Esophagus muscularis mucosa (tissue), 4 donors: ENCODE measurements at regions not wholly inside any gene's neighbourhood (a gene's known extent, or its start where the extent isn't known, plus 50 kb on each side); places are given as distances from the start of the nearest gene placed in this dataset.
"Not testable (repeated sequence)": the region's sequence is repeated elsewhere in the genome, so short reads cannot be mapped to it uniquely, and the experiment has no call there.

Experiments
- DNase-seq: peaks from one replicate; pipeline ENCODE4 v3.0.0-alpha.2; 2017; ENCODE audit errors: extremely low spot score
- H3K27ac ChIP-seq, 4 donors: fragments of 200-600 bp; sonication (generic); replicated peaks in 1 of 4; 1 replicate in 3 of 4; 2 replicates in 1 of 4; pipeline ENCODE4 v1.5.1; 2016 to 2019; ENCODE audit warnings: mild to moderate bottlenecking in 1 of 4
- H3K27me3 ChIP-seq, 4 donors: fragments of 200-600 bp; sonication (generic); one replicate each; pipeline versions ENCODE4 v1.5.1 to v1.6.0; 2016 to 2019
- H3K36me3 ChIP-seq, 4 donors: fragments of 200-600 bp; sonication (generic); one replicate each; pipeline ENCODE4 v1.5.1; 2016 to 2019
- H3K4me1 ChIP-seq, 4 donors: fragments of 200-600 bp; sonication (generic); one replicate each; pipeline ENCODE4 v1.5.1; 2016 to 2019
- H3K4me3 ChIP-seq, 4 donors: fragments of 200-600 bp; sonication (generic); 1 replicate in 2 of 4; 2 replicates in 2 of 4; pipeline ENCODE4 v1.5.1; 2016 to 2019; ENCODE audit warnings: mild to moderate bottlenecking in 4 of 4, moderate library complexity in 1 of 4
- H3K9me3 ChIP-seq, 4 donors: fragments of 200-600 bp; sonication (generic); 1 replicate in 3 of 4; 2 replicates in 1 of 4; pipeline ENCODE4 v1.5.1; 2016 to 2019
- CTCF ChIP-seq, 3 experiments: fragments of 200-600 bp in 2 of 3; fragments of 450-650 bp in 1 of 3; sonication (generic) in 2 of 3; IDR thresholded peaks; one replicate each; pipeline ENCODE4 v1.5.1; 2017 to 2019; ENCODE audit warnings: antibody characterized with exemption in 3 of 3, mild to moderate bottlenecking in 2 of 3, moderate library complexity in 1 of 3
- EP300 ChIP-seq: sonication (generic); formaldehyde crosslinking; IDR thresholded peaks from one replicate; pipeline ENCODE4 v1.6.1; 2017; ENCODE audit warnings: antibody characterized with exemption
- POLR2A ChIP-seq: fragments of 450-650 bp; IDR thresholded peaks from one replicate; pipeline ENCODE4 v1.6.1; 2017; ENCODE audit warnings: antibody characterized with exemption, moderate library complexity, mild to moderate bottlenecking, low read depth
- POLR2AphosphoS5 ChIP-seq, 2 donors: sonication (generic); formaldehyde crosslinking; IDR thresholded peaks; one replicate each; pipeline ENCODE4 v1.6.1; 2017; ENCODE audit warnings: antibody characterized with exemption in 2 of 2
- WGBS: methylation state at CpG from one replicate; pipeline ENCODE4 v1.1.5; 2018; 5-methylcytosine and 5-hydroxymethylcytosine counted together
- intact Hi-C: fragments of 100-400 bp; cut with DNase I; formaldehyde crosslinking; loops from one replicate; pipeline ENCODE4 v1.15.1; 2023

DNA sequence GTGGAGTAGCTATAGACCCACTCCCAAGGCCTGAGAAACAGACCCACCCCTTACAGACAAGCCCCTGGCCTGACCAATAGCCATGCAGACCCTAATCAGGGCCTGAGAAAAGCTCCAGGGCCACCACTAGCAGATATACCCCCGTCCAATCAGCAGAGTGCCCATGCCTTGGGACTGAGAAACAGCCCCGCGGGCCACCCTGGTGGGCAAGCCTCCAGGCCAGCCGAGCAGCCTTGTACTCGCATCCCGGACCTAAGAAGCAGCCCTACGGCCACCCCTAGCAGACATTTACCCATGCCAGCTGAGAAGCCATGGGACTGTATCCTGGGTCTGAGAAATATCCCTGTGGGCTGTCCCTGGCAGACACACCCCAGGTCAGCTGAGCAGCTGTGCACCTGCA is 436.5 kb downstream of the SMARCA1 start:
- intact Hi-C loops, result no loop called here
- 83% methylated on average over 1 of the region's 7 CpGs for WGBS
- DNase-seq, result no peak
- no peaks in the 10 kb centered on the region for H3K36me3 ChIP-seq
- peaks cover 0 to 4% (median 0%) of the 10 kb centered on the region in 4 donors for H3K9me3 ChIP-seq
- TF ChIP-seq EP300 (no peak), POLR2AphosphoS5 (IDR thresholded peaks at IDR 0.05) (no peak), POLR2A (no peak), CTCF (IDR thresholded peaks at IDR 0.05) (no peak)
- no peak overlapping the region for H3K4me3 ChIP-seq
- no peaks in the 10 kb centered on the region for H3K4me1 ChIP-seq
- no peak overlapping the region for H3K27ac ChIP-seq
- no peaks in the 10 kb centered on the region for H3K27me3 ChIP-seq

GRCh38 chrX:129084291-129084690 is 439.0 kb downstream of the SMARCA1 start:
- H3K4me3 ChIP-seq, H3K9me3 ChIP-seq, H3K36me3 ChIP-seq, H3K4me1 ChIP-seq, intact Hi-C loops, H3K27ac ChIP-seq, H3K27me3 ChIP-seq, DNase-seq: not testable (repeated sequence)
- 94% methylated on average over 3 of the region's 3 CpGs for WGBS

DNA sequence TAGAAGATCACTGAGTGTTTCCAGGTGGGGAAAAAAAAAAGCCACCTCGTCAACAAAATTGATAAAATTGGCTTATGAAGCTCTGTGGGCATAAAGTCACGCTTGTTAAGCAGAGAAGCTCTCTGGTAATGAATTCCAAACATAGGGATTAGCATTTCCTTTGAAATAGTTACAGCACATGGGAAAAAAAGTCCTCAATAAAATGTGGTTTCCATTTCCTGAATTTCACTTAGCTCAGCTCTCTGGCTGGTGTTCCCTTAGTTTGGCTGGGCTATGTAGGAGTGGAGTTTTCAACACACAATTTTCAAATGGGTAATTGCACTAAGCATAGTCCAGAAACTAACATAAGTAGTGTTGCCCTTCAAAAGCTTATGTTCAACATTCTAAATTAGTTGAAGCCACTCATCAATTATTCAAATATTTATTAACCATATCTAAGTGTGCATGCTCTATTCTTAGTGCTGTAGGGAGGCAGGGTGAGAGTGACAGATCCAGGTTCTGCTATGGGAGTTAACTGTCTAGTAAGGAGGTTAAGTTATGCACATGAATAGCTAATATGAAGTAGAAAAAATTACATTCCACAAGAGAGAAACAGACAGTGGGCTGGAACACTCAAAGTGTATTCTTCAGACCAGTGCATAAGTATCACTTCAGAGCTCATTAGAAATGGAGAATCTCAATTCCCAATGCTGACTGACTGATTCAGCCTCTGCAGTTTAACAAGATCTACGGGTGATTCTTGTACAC is 445.7 kb downstream of the SMARCA1 start:
- H3K4me1 ChIP-seq, result no peaks in the 10 kb centered on the region
- no peaks in the 10 kb centered on the region for H3K27me3 ChIP-seq
- H3K9me3 ChIP-seq, result peaks cover 0 to 10% (median 0%) of the 10 kb centered on the region in 4 donors
- WGBS, result 36% methylated on average over 3 of the region's 3 CpGs
- intact Hi-C loops, result no loop called here
- no peak for TF ChIP-seq POLR2A
- no peak for TF ChIP-seq EP300
- no peak for TF ChIP-seq CTCF (IDR thresholded peaks at IDR 0.05)
- no peak for TF ChIP-seq POLR2AphosphoS5 (IDR thresholded peaks at IDR 0.05)
- H3K27ac ChIP-seq, result no peak overlapping the region
- no peaks in the 10 kb centered on the region for H3K36me3 ChIP-seq
- DNase-seq, result no peak
- H3K4me3 ChIP-seq, result no peak overlapping the region

DNA sequence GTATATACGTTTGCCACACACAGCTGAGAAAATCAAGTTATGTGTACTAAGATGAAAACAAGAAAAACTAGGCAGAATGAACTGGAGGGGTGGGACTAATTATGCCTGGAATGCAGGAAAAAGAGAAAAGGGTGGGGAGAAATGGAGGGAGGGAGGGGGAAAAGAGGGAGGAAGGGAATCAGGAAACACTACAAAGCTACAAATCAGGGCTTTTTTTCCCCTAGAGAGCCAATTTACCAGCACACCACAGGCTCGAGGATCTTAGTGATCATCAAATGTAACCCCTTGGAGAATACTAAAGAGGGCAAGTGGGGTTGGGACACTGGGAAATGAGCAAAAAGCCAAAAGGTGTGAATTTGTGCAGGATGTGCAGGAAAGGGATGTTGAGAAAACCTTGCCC is 451.9 kb downstream of the SMARCA1 start:
- no peak for DNase-seq

GRCh38 chrX:129065895-129066294 is 457.4 kb downstream of the SMARCA1 start:
- Histone ChIP-seq H3K27me3 (no peaks in the 10 kb centered on the region), H3K4me1 (no peaks in the 10 kb centered on the region), H3K36me3 (no peaks in the 10 kb centered on the region), H3K9me3 (no peaks in the 10 kb centered on the region), H3K4me3 (no peak overlapping the region), H3K27ac (no peak overlapping the region)
- no peak for TF ChIP-seq EP300
- TF ChIP-seq CTCF (IDR thresholded peaks at IDR 0.05), result no peak
- no peak for TF ChIP-seq POLR2A
- no peak for TF ChIP-seq POLR2AphosphoS5 (IDR thresholded peaks at IDR 0.05)
- WGBS, result 95% methylated on average over 1 of the region's 1 CpG
- intact Hi-C loops, result no loop called here
- no peak for DNase-seq

More for the DNA sequence above, 451.9 kb downstream of the SMARCA1 start:
- intact Hi-C loops, result no loop called here
- no peaks in the 10 kb centered on the region for H3K9me3 ChIP-seq
- no peaks in the 10 kb centered on the region for H3K36me3 ChIP-seq
- H3K27me3 ChIP-seq, result no peaks in the 10 kb centered on the region
- no peak overlapping the region for H3K27ac ChIP-seq
- TF ChIP-seq EP300, result no peak
- no peak for TF ChIP-seq POLR2A
- no peak for TF ChIP-seq POLR2AphosphoS5 (IDR thresholded peaks at IDR 0.05)
- 20% methylated on average over 2 of the region's 2 CpGs for WGBS
- no peak overlapping the region for H3K4me3 ChIP-seq
- H3K4me1 ChIP-seq, result no peaks in the 10 kb centered on the region

DNA sequence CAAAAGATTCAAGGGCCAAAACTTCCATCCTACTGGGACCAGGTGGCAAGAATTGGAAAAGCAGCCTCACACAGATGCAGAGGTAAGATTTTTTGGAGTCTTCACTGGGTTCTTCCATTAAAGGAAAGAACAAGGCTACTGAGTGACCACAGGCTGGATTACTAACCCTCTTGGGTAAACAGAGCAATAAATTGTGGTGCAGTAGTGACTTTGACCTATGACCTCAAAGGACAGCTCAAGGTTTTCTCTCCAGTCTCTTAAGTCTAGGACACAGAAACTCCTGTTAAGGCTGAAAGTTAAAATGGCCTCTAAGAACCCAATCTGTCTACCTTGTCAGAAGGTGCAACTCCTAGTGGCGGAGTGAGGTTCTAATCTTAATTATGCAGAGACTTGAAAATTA is 464.9 kb downstream of the SMARCA1 start:
- H3K4me1 ChIP-seq, result no peaks in the 10 kb centered on the region
- no peaks in the 10 kb centered on the region for H3K9me3 ChIP-seq
- H3K4me3 ChIP-seq, result no peak overlapping the region
- intact Hi-C loops, result no loop called here
- WGBS, result 89% methylated on average over 1 of the region's 1 CpG
- H3K27ac ChIP-seq, result no peak overlapping the region
- H3K36me3 ChIP-seq, result no peaks in the 10 kb centered on the region
- no peak for TF ChIP-seq CTCF (IDR thresholded peaks at IDR 0.05)
- no peak for TF ChIP-seq POLR2AphosphoS5 (IDR thresholded peaks at IDR 0.05)
- TF ChIP-seq POLR2A, result no peak
- TF ChIP-seq EP300, result no peak
- no peaks in the 10 kb centered on the region for H3K27me3 ChIP-seq
- DNase-seq, result no peak
